Activated CD4-positive, alpha-beta T cell treated with anti-CD3 and anti-CD28 coated beads, Interleukin-2, amount 10 ng/mL, durations not matched to agents 24 days and 14 days (primary cell): ENCODE measurements at regions not wholly inside any gene's neighbourhood (a gene's known extent, or its start where the extent isn't known, plus 50 kb on each side); places are given as distances from the start of the nearest gene placed in this dataset.

ENCODE experiments used
- DNase-seq: peaks from one replicate; pipeline ENCODE4 v3.0.0; 2022
- H3K27ac Mint-ChIP-seq: one replicate; pipeline ENCODE4 v1.8.0; 2022; ENCODE audit warnings: mild to moderate bottlenecking, mixed read lengths
- H3K27me3 Mint-ChIP-seq: one replicate; pipeline ENCODE4 v1.8.0; 2022; ENCODE audit warnings: mixed read lengths
- H3K36me3 Mint-ChIP-seq: one replicate; pipeline ENCODE4 v1.8.0; 2022; ENCODE audit warnings: low read depth, mild to moderate bottlenecking, mixed read lengths
- H3K4me1 Mint-ChIP-seq: one replicate; pipeline ENCODE4 v1.8.0; 2021; ENCODE audit warnings: mixed read lengths
- H3K4me3 Mint-ChIP-seq: one replicate; pipeline ENCODE4 v1.8.0; 2022; ENCODE audit warnings: mild to moderate bottlenecking, moderate library complexity, mixed read lengths
- H3K9me3 Mint-ChIP-seq: one replicate; pipeline ENCODE4 v1.8.0; 2021; ENCODE audit warnings: mixed read lengths
- intact Hi-C: fragments of 100-400 bp; cut with micrococcal nuclease; formaldehyde crosslinking; loops from one replicate; pipeline ENCODE4 v1.15.1; 2023

- Mint-ChIP-seq H3K4me1 (no peaks in the 10 kb centered on the region), H3K9me3 (no peaks in the 10 kb centered on the region), H3K4me3 (no peak overlapping the region), H3K36me3 (no peaks in the 10 kb centered on the region), H3K27me3 (no peaks in the 10 kb centered on the region), H3K27ac (no peak overlapping the region)
- intact Hi-C loops, result no loop called here
- no peak for DNase-seq
Observed at GRCh38 chr18:11266781-11267480, 117.6 kb upstream of the PIEZO2 start.

DNA sequence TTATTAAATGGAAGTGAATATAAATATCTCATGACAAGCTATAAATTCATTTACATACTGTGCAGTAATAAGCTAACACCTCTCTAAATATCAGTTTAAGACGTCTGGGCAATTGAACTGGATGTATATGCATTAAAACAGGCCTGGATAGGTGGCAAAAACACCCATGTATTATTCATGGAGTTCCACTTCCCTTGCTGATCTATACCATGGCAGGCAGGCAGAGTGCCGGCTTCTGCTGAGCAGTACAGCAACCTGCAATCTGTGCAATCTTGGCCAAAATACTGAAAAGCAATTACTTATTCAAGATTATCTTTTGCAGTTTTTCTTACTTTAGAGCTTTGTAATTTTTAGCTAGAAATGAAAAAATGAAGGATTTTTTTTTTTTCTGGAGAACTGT, 112.1 kb upstream of the PIEZO2 start:
- H3K36me3 Mint-ChIP-seq, result no peaks in the 10 kb centered on the region
- H3K9me3 Mint-ChIP-seq, result no peaks in the 10 kb centered on the region
- no peak for DNase-seq
- no peaks in the 10 kb centered on the region for H3K27me3 Mint-ChIP-seq
- H3K4me1 Mint-ChIP-seq, result no peaks in the 10 kb centered on the region
- no peak overlapping the region for H3K4me3 Mint-ChIP-seq
- H3K27ac Mint-ChIP-seq, result no peak overlapping the region
- intact Hi-C loops, result no loop called here

DNA sequence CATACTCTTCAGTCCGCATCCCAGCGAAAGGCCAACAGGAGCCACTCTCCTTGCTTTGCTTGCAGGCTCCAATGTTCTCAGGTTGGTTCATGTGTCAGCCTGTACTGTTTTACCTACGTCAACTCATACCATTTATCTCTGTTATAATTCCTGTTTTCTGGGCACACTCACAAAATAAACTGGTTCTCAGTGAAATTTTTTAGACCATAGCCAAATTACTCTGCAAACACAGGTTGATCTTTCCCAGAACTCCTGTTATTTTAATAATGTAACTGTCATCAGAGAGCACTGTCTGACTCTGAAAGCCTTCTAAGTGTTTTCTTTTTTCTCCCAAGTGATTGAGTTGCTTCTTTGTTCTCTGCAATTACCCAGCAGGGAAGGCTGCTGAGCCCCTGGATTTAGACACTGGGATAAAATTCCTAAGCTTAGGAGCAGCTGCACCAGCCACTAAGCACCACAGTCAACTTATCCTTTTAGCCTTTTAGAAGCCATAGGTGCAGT, 111.6 kb upstream of the PIEZO2 start:
- Mint-ChIP-seq H3K36me3 (no peaks in the 10 kb centered on the region), H3K4me1 (no peaks in the 10 kb centered on the region), H3K9me3 (no peaks in the 10 kb centered on the region), H3K4me3 (no peak overlapping the region), H3K27ac (no peak overlapping the region), H3K27me3 (no peaks in the 10 kb centered on the region)
- no peak for DNase-seq
- intact Hi-C loops, result no loop called here

DNA sequence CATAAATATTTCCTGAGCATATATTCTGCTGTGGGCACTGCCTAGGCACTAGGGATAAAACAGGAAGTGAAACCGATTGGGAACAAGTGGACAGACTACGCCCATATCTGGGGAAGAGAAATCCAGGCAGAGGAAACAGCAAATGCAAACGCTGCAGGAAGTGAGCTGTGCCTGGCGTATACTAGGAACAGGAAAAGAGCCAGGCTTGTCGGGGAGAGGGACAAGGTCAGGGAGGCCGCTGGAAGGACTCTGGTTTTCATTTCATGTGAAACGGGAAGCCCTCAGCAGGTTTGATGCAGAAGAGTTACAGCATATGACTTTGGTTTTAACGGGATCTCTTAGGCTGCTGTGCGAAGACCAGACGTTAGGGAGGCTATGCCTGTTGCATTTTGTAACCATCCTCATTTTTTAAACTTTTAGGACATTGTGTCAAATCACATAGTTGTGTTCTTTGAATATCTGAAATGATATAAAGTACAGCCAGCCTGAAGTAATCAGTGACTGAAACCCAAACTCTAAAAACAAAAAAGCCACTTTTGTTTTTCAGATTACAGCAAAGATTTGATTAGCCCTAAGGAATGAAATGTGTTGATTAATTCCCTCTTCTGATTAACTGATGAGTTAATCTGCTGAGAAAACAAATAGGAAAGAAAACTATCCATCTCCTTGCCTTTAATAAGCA, 110.2 kb upstream of the PIEZO2 start:
- Mint-ChIP-seq H3K27me3 (no peaks in the 10 kb centered on the region), H3K4me3 (no peak overlapping the region), H3K27ac (no peak overlapping the region), H3K4me1 (no peaks in the 10 kb centered on the region), H3K36me3 (no peaks in the 10 kb centered on the region), H3K9me3 (no peaks in the 10 kb centered on the region)
- no peak for DNase-seq
- intact Hi-C loops, result no loop called here

GRCh38 chr18:11258039-11258610, 108.8 kb upstream of the PIEZO2 start:
- H3K36me3 Mint-ChIP-seq, result no peaks in the 10 kb centered on the region
- H3K4me3 Mint-ChIP-seq, result no peak overlapping the region
- no peaks in the 10 kb centered on the region for H3K9me3 Mint-ChIP-seq
- intact Hi-C loops, result no loop called here
- no peaks in the 10 kb centered on the region for H3K27me3 Mint-ChIP-seq
- DNase-seq, result no peak
- no peak overlapping the region for H3K27ac Mint-ChIP-seq
- H3K4me1 Mint-ChIP-seq, result no peaks in the 10 kb centered on the region

- no peak for DNase-seq
- Mint-ChIP-seq H3K27ac (no peak overlapping the region), H3K27me3 (no peaks in the 10 kb centered on the region), H3K4me1 (no peaks in the 10 kb centered on the region), H3K36me3 (no peaks in the 10 kb centered on the region), H3K9me3 (no peaks in the 10 kb centered on the region), H3K4me3 (no peak overlapping the region)
- intact Hi-C loops, result no loop called here
Observed at GRCh38 chr18:11256251-11256650, 106.9 kb upstream of the PIEZO2 start.

DNA sequence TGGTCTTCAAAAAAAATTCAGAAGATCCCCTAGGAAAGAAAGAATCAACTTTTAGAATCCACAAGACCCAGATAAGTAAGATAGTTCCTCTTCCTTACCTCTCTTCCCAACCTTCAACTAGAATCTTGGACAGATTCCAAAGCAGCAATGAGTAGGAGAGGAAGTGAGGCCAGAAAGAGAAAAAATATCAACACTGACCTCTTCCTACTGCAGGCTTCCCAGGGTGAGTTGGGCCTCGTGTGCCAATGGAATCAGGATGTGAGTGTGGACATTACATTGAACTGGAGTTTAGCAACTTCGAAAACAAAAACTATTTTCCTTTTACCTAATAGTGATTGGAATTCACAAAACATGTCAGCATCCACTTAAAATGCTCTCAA, 102.5 kb upstream of the PIEZO2 start:
- intact Hi-C loops, result no loop called here
- DNase-seq, result peak; percentile 9
- H3K27me3 Mint-ChIP-seq, result no peaks in the 10 kb centered on the region
- H3K9me3 Mint-ChIP-seq, result no peaks in the 10 kb centered on the region
- H3K36me3 Mint-ChIP-seq, result no peaks in the 10 kb centered on the region
- no peak overlapping the region for H3K27ac Mint-ChIP-seq
- H3K4me1 Mint-ChIP-seq, result no peaks in the 10 kb centered on the region
- no peak overlapping the region for H3K4me3 Mint-ChIP-seq

DNA sequence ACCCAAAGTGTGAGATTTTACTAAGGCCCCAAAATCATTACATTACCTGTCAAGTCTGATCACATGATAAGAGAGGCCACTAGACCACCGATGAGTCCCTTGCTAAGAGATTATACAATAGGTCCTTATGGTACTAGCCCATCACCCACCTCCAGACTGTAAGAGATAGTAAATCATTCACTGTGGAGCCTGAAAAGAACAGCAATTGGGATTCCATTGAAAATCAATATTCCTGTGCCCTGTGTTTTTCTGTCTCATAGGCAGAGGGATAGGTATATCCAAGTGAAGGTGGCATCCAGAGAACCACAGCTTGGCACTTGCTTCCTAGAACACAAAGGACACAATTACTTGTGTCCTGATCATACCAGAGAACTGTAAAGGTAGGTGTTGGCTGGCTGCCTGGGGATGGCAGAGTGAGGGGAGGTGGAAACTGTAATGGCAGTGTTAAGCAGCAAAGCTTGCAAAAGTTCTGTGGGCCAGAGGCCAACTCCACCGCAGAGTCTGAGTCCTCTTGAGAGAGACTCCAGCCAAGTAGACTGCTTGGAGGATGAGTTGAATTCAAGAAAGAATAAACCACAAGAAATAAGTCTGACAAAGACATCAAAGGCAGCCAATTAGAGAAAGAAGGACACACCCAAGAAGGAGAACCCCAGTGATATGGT, 102.0 kb upstream of the PIEZO2 start:
- no peaks in the 10 kb centered on the region for H3K4me1 Mint-ChIP-seq

GRCh38 chr18:11249391-11249790, 100.0 kb upstream of the PIEZO2 start:
- H3K4me1 Mint-ChIP-seq, result no peaks in the 10 kb centered on the region
- H3K27me3 Mint-ChIP-seq, result no peaks in the 10 kb centered on the region
- intact Hi-C loops, result no loop called here
- H3K36me3 Mint-ChIP-seq, result no peaks in the 10 kb centered on the region
- H3K9me3 Mint-ChIP-seq, result no peaks in the 10 kb centered on the region
- H3K27ac Mint-ChIP-seq, result no peak overlapping the region
- no peak for DNase-seq
- H3K4me3 Mint-ChIP-seq, result no peak overlapping the region

More for the DNA sequence above, 102.0 kb upstream of the PIEZO2 start:
- Mint-ChIP-seq H3K36me3 (no peaks in the 10 kb centered on the region), H3K27ac (no peak overlapping the region), H3K27me3 (no peaks in the 10 kb centered on the region), H3K4me3 (no peak overlapping the region), H3K9me3 (no peaks in the 10 kb centered on the region)
- intact Hi-C loops, result no loop called here
- DNase-seq, result no peak

- no peak for DNase-seq
- Mint-ChIP-seq H3K9me3 (no peaks in the 10 kb centered on the region), H3K4me1 (no peaks in the 10 kb centered on the region), H3K36me3 (no peaks in the 10 kb centered on the region), H3K27ac (no peak overlapping the region), H3K27me3 (no peaks in the 10 kb centered on the region), H3K4me3 (no peak overlapping the region)
- intact Hi-C loops, result no loop called here
Observed at GRCh38 chr18:11247381-11247970, 98.1 kb upstream of the PIEZO2 start.

DNA sequence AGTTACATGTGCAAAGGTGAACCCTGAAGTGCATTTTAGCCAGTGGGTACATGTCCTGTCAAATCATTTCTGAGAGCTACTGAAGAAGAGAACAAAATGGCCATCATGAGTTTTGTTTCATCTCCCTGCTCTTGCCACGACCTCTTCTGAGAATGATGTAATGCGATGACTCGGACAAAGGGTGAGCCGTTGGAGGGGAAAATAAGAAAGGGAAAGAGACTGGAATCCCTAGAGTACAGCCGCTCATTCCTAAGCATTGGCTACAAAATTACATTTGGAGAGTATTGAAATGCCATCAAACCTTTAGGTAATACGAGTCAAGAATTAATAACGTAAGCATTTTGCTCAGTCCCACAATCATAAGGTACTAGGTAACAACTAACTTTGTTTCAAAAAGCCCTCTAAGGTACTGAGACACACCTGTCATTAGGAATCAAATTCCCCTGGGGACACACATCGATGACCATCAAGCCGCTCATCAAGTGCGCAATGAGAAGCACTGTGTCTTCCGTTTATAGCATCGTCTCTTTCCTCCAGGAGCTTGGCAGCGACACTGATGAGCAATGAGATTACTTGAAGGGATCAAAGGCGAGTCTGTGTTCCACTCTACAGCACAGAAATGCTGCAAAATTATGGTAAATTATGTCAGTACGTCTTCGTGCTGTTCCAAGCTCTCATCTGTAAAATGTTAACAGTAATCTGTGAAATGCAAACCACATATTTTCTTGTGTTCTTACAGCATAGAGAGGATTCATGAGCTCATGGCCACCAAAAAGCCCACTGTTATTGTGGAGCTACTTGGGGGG, 97.3 kb upstream of the PIEZO2 start:
- intact Hi-C loops, result no loop called here
- Mint-ChIP-seq H3K9me3 (no peaks in the 10 kb centered on the region), H3K36me3 (no peaks in the 10 kb centered on the region), H3K27me3 (no peaks in the 10 kb centered on the region), H3K4me1 (no peaks in the 10 kb centered on the region), H3K27ac (no peak overlapping the region), H3K4me3 (no peak overlapping the region)
- DNase-seq, result no peak

DNA sequence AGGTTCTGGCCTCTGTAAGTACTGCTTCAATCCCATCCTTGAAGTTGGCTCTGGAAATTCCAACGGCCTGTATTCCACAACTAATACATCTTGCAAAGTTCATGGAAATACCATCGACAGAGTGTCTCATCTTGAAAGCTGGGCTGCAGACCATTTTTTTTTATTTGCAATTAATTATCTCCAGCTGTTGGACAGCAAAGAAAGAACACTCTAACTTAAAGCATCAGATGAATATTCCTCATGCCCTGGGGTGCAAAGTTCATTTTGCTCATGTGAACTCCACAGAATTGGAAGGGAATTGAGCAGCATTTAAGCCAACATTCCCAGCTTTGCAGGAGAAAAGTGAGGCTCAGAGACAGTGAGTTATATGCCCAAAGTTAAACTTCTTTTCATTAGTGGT, 96.5 kb upstream of the PIEZO2 start:
- DNase-seq, result no peak
- Mint-ChIP-seq H3K9me3 (no peaks in the 10 kb centered on the region), H3K27me3 (no peaks in the 10 kb centered on the region), H3K36me3 (no peaks in the 10 kb centered on the region), H3K27ac (no peak overlapping the region), H3K4me1 (no peaks in the 10 kb centered on the region), H3K4me3 (no peak overlapping the region)
- intact Hi-C loops, result no loop called here

GRCh38 chr18:11237484-11237883, 88.1 kb upstream of the PIEZO2 start:
- no peak overlapping the region for H3K4me3 Mint-ChIP-seq

More at GRCh38 chr18:11237484-11237883, 88.1 kb upstream of the PIEZO2 start:
- no peaks in the 10 kb centered on the region for H3K27me3 Mint-ChIP-seq
- intact Hi-C loops, result no loop called here
- H3K4me1 Mint-ChIP-seq, result no peaks in the 10 kb centered on the region
- no peak overlapping the region for H3K27ac Mint-ChIP-seq
- H3K9me3 Mint-ChIP-seq, result no peaks in the 10 kb centered on the region
- DNase-seq, result no peak
- no peaks in the 10 kb centered on the region for H3K36me3 Mint-ChIP-seq
